ENCODE measurements at regions not wholly inside any gene's neighbourhood (a gene's known extent, or its start where the extent isn't known, plus 50 kb on each side); places are given as distances from the start of the nearest gene placed in this dataset.
A peak's percentile ranks its signal among the peaks of the same experiment; 100 is the strongest.

DNA sequence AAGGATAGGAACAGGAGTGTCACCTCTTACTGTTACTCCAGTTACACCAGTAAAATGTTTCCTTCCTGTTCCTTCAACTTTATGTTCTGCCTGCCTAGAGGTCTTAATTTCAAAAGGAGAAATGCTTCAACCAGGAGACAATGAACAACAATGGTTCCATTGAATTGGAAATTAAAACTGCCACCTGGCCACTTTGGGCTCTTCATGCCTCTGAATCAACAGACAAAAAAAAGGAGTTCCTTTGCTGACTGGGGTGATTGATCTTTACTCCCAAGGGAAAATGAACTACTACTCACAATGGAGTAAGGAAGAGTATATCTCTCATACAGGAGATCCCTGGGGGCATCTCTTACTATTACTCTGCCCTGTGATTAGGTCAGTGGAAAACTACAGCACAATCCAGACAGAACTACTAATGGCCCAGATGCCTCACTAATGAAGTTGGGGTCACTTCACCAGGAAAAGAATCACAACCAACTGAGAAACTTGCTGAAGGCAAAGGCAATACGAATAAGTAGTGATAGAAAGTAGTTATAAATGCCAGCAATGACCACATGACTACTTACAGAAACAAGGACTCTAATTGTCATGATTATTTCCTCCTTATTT, 76.6 kb upstream of the PRDX6 start:
- Histone ChIP-seq H3K27ac (no peak overlapping the region), H3K9me3 (no peaks in the 10 kb centered on the region), H3K4me3 (no peak overlapping the region), H3K36me3 (no peaks in the 10 kb centered on the region), H3K27me3 (no peaks in the 10 kb centered on the region), H3K4me1 (no peaks in the 10 kb centered on the region)
- DNase-seq (no peak), ATAC-seq (no peak)
- TF ChIP-seq, protein P1, sequence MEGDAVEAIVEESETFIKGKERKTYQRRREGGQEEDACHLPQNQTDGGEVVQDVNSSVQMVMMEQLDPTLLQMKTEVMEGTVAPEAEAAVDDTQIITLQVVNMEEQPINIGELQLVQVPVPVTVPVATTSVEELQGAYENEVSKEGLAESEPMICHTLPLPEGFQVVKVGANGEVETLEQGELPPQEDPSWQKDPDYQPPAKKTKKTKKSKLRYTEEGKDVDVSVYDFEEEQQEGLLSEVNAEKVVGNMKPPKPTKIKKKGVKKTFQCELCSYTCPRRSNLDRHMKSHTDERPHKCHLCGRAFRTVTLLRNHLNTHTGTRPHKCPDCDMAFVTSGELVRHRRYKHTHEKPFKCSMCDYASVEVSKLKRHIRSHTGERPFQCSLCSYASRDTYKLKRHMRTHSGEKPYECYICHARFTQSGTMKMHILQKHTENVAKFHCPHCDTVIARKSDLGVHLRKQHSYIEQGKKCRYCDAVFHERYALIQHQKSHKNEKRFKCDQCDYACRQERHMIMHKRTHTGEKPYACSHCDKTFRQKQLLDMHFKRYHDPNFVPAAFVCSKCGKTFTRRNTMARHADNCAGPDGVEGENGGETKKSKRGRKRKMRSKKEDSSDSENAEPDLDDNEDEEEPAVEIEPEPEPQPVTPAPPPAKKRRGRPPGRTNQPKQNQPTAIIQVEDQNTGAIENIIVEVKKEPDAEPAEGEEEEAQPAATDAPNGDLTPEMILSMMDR (IDR thresholded peaks at IDR 0.05): no peak
- intact Hi-C loops (cut with DNase I): no loop called here

DNA sequence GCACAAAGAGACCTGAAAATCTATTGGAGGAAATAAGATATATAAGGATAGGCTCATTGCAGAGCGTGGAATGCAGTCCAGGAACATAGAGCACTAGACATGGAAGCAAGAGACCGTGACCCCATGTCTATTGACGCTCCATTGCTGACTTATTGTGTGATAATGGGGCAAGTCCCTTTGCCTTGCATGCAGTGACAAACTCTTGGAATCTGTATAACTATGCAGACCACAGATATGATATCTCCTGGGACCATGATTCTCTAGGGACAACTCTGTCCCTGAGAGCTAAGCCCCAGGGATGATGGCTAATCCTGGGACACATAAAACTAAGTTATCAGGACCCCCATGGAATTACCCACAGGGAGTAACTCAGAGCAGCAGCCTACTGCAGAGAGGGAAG, 73.1 kb upstream of the PRDX6 start:
- no peak for ATAC-seq
- intact Hi-C loops (cut with DNase I): no loop called here
- Histone ChIP-seq H3K4me3 (no peak overlapping the region), H3K4me1 (peaks cover 0 to 14% of the 10 kb centered on the region in 2 donors), H3K27me3 (no peaks in the 10 kb centered on the region), H3K27ac (no peak overlapping the region), H3K9me3 (no peaks in the 10 kb centered on the region), H3K36me3 (no peaks in the 10 kb centered on the region)
- no peak for DNase-seq
- TF ChIP-seq, protein P1 (IDR thresholded peaks at IDR 0.05): no peak

DNA sequence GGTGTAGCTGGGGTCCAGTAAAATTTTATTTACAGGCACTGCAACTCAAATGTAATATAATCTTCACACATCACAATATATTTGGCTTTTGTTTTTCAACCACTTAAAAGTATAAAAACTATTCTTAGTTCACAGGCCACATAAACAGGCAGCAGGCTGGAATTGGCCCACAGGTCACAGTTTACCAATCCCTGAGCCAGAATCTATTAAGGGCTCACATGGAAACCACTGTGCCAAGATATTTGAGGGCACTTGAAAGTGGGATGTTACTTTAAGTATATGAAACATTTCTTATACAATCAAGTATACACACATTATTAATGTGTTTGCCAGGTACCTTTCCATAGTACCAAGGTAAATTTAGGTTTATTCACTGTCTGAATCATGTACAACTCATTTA, 71.9 kb upstream of the PRDX6 start:
- Histone ChIP-seq H3K4me3 (no peak overlapping the region), H3K4me1 (peaks cover 0 to 26% of the 10 kb centered on the region in 2 donors), H3K27me3 (no peaks in the 10 kb centered on the region), H3K27ac (no peak overlapping the region), H3K36me3 (no peaks in the 10 kb centered on the region), H3K9me3 (no peaks in the 10 kb centered on the region)
- intact Hi-C loops (cut with DNase I): no loop called here
- TF ChIP-seq, protein P1 (IDR thresholded peaks at IDR 0.05): no peak
- ATAC-seq: no peak
- no peak for DNase-seq

DNA sequence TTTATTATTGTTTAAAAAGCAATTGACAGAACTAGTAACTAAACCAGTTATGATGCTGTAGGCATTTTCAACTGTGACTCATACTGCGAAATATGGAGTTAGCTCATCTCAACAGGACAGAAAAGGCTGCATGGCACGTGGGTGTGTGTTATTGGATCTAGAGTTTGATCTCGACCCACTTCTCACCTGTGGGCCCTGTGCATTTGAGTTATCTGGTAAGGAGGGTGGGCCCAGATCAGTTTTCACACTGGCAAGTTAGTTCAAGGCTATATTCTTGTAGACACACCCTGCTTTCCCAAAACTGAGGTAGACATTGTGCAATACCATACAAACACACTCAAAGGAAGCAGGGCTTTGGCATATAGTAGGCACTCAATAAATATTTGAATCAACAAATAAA, 71.3 kb upstream of the PRDX6 start:
- Histone ChIP-seq H3K9me3 (no peaks in the 10 kb centered on the region), H3K27me3 (no peaks in the 10 kb centered on the region), H3K36me3 (no peaks in the 10 kb centered on the region), H3K4me1 (peaks cover 0 to 29% of the 10 kb centered on the region in 2 donors), H3K4me3 (no peak overlapping the region), H3K27ac (no peak overlapping the region)
- peak; percentile 14 for ATAC-seq
- TF ChIP-seq, protein P1 (IDR thresholded peaks at IDR 0.05): no peak
- DNase-seq: no peak
- intact Hi-C loops (cut with DNase I): no loop called here

DNA sequence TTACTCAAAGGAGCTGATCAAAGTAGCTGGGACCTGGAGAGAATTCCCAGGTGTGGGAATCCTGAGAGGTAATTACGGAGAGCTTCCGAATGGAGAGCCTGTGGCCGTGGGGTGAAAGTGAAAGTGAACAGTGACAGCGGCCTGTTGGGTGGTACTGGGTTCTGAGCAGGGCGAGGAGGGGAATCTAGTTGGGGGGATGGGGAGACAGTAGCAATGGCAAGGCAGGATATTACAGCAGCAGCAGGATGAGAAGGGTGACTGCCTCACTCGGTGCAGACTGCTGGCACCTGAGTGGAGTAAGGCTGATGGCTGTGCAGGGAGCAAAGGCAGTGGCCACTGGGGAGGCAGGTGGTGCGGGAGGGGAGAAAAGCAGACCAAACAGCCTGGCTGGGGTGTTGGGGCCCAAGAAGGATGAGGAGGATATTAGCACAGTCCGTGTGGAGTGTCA, 70.3 kb upstream of the PRDX6 start:
- peak; percentile 20 for ATAC-seq
- no peak overlapping the region for H3K27ac ChIP-seq

More for the DNA sequence above, 70.3 kb upstream of the PRDX6 start:
- Histone ChIP-seq H3K27me3 (no peaks in the 10 kb centered on the region), H3K4me3 (peak overlapping the region in 1 of 2 donors; percentile 21), H3K9me3 (no peaks in the 10 kb centered on the region), H3K36me3 (no peaks in the 10 kb centered on the region), H3K4me1 (peaks cover 0 to 32% of the 10 kb centered on the region in 2 donors)
- TF ChIP-seq, protein P1 (IDR thresholded peaks at IDR 0.05): no peak
- no peak for DNase-seq
- intact Hi-C loops (cut with DNase I): no loop called here
